HepG2 (cell line): ENCODE measurements at regions not wholly inside any gene's neighbourhood (a gene's known extent, or its start where the extent isn't known, plus 50 kb on each side); places are given as distances from the start of the nearest gene placed in this dataset.

Experiments used
- ATAC-seq: fragments of 200-7000 bp; cut with Tn5 transposase; 3 replicates; pipeline ENCODE4 v1.9.1; 2020; ENCODE audit warnings: mild to moderate bottlenecking, moderate library complexity
- BruUV-seq: library from RNA; stranded (reverse); fragments of 400-500 nt; replicated peaks from 2 replicates; lab custom pipeline; 2021; lab: Mats Ljungman, UMichigan
- CTCF ChIA-PET: fragments of 300-600 bp; formaldehyde crosslinking; extraction: SDS; loops from one replicate; lab custom pipeline; 2021; ENCODE audit warnings: low total read pairs, inconsistent platforms, low intra/inter-chr PET ratio; lab: Yijun Ruan, JAX
- POLR2A ChIA-PET: fragments of 350-600 bp; sonication (Branson Sonifier 250); formaldehyde crosslinking; loops from one replicate; lab custom pipeline; 2020; ENCODE audit warnings: antibody characterized with exemption, inconsistent platforms; lab: Yijun Ruan, JAX
- DNase-seq: peaks from one replicate; pipeline ENCODE4 v3.0.0-alpha.2; 2015; ENCODE audit warnings: low spot score
- FAIRE-seq: peaks from 3 replicates; lab custom pipeline; 2011; peaks lifted over from hg19 to GRCh38; lab: Jason Lieb, UNC
- H2AFZ ChIP-seq: one replicate; pipeline ENCODE4 v1.6.1; 2011; ENCODE audit warnings: low read length, inconsistent platforms
- H3K27ac ChIP-seq: fragments of 300-600 bp; 3 replicates; pipeline ENCODE4 v1.8.0; 2011; ENCODE audit warnings: mixed run types, mild to moderate bottlenecking, mixed read lengths, low read length, inconsistent platforms; ENCODE audit not compliant: insufficient read depth; ENCODE audit errors: extremely low read length
- H3K27me3 ChIP-seq, 2 experiments: fragments of 200-600 bp in 1 of 2; 2 replicates in 1 of 2; 3 replicates in 1 of 2; pipeline versions ENCODE4 v1.6.0 to v1.8.0; 2011; ENCODE audit warnings: low read length in 2 of 2, mild to moderate bottlenecking in 2 of 2, moderate library complexity in 2 of 2, inconsistent platforms in 1 of 2; ENCODE audit not compliant: insufficient read depth in 2 of 2, control insufficient read depth in 1 of 2
- H3K36me3 ChIP-seq, 2 experiments: fragments of 200-600 bp in 1 of 2; replicated peaks in 1 of 2; 2 replicates in 1 of 2; 3 replicates in 1 of 2; pipeline versions ENCODE4 v1.5.1 to v1.8.0; 2011; ENCODE audit warnings: low read length in 2 of 2, inconsistent platforms in 1 of 2; ENCODE audit not compliant: insufficient read depth in 2 of 2, control insufficient read depth in 1 of 2
- H3K4me1 ChIP-seq: 2 replicates; pipeline ENCODE4 v1.5.1; 2012; ENCODE audit warnings: low read length, inconsistent platforms; ENCODE audit not compliant: insufficient read depth
- H3K4me2 ChIP-seq: 2 replicates; pipeline ENCODE4 v1.6.0; 2011; ENCODE audit warnings: low read depth, low read length, inconsistent platforms
- H3K4me3 ChIP-seq, 3 experiments: fragments of 200-600 bp in 1 of 3; sonication (generic), shearing (Covaris generic) in 1 of 3; replicated peaks in 1 of 3; 2 replicates each; pipeline ENCODE4 v1.5.1; 2011 to 2016; ENCODE audit warnings: low read length in 3 of 3, inconsistent platforms in 2 of 3, low read depth in 2 of 3, mild to moderate bottlenecking in 2 of 3, control low read depth in 1 of 3, mixed read lengths in 1 of 3; ENCODE audit not compliant: insufficient read depth in 1 of 3
- H3K79me2 ChIP-seq: one replicate; pipeline ENCODE4 v1.6.1; 2011; ENCODE audit warnings: low read length, inconsistent platforms; ENCODE audit not compliant: insufficient read depth
- H3K9ac ChIP-seq: 2 replicates; pipeline ENCODE4 v1.6.0; 2011; ENCODE audit warnings: mild to moderate bottlenecking, low read depth, low read length, inconsistent platforms; ENCODE audit not compliant: insufficient read depth
- H3K9me3 ChIP-seq: 2 replicates; pipeline ENCODE4 v1.5.1; 2012; ENCODE audit warnings: mild to moderate bottlenecking, low read length
- H4K20me1 ChIP-seq: 2 replicates; pipeline ENCODE4 v1.6.0; 2011; ENCODE audit warnings: inconsistent platforms, mild to moderate bottlenecking, low read length, moderate library complexity; ENCODE audit not compliant: insufficient read depth
- ATF1 ChIP-seq: IDR thresholded peaks from 2 replicates; pipeline ENCODE4 v1.6.1; 2016; ENCODE audit warnings: mild to moderate bottlenecking, control low read depth
- HNRNPL ChIP-seq: fragments of 200-400 bp; formaldehyde crosslinking; IDR thresholded peaks from 2 replicates; pipeline ENCODE4 v1.6.1; 2017; ENCODE audit warnings: mild to moderate bottlenecking, low read depth, low read length
- IKZF1 ChIP-seq: fragments of 450-650 bp; IDR thresholded peaks from 2 replicates; pipeline ENCODE4 v1.7.1; 2016
- JUN ChIP-seq: sonication (generic); formaldehyde crosslinking; IDR thresholded peaks from 2 replicates; pipeline ENCODE4 v1.4.0; 2020; ENCODE audit warnings: mild to moderate bottlenecking, missing genetic modification reagents
- MED8 ChIP-seq: sonication (generic); formaldehyde crosslinking; IDR thresholded peaks from 2 replicates; pipeline ENCODE4 v1.8.1; 2023; ENCODE audit warnings: mild to moderate bottlenecking, missing genetic modification reagents; ENCODE audit not compliant: insufficient replicate concordance
- PTBP1 ChIP-seq: fragments of 200-400 bp; formaldehyde crosslinking; IDR thresholded peaks from 2 replicates; pipeline ENCODE4 v1.6.1; 2018; ENCODE audit warnings: low read length, low read depth; ENCODE audit not compliant: poor library complexity, severe bottlenecking
- RARG ChIP-seq: sonication (generic); formaldehyde crosslinking; IDR thresholded peaks from 2 replicates; pipeline ENCODE4 v1.4.0; 2020; ENCODE audit warnings: low read depth, mild to moderate bottlenecking, missing genetic modification reagents
- RFX5 ChIP-seq: IDR thresholded peaks from 2 replicates; pipeline ENCODE4 v1.6.1; 2011; ENCODE audit warnings: low read depth, low read length, improper control_type of control experiment
- SMARCC2 ChIP-seq: fragments of 450-650 bp; IDR thresholded peaks from 2 replicates; pipeline ENCODE4 v1.6.1; 2017; ENCODE audit warnings: antibody characterized with exemption, mild to moderate bottlenecking
- TCF12 ChIP-seq, 2 experiments: fragments of 450-650 bp in 1 of 2; sonication (generic) in 1 of 2; formaldehyde crosslinking in 1 of 2; IDR thresholded peaks; 2 replicates each; pipeline versions ENCODE4 v1.6.1 to v1.8.0; 2017 to 2022; ENCODE audit warnings: antibody characterized with exemption in 1 of 2, mild to moderate bottlenecking in 1 of 2, missing genetic modification reagents in 1 of 2, moderate library complexity in 1 of 2
- ZNF160 ChIP-seq: sonication (generic); formaldehyde crosslinking; IDR thresholded peaks from 2 replicates; pipeline ENCODE4 v1.8.0; 2022; ENCODE audit warnings: mild to moderate bottlenecking, inconsistent platforms, missing genetic modification reagents
- ZNF431 ChIP-seq: sonication (generic); formaldehyde crosslinking; IDR thresholded peaks from 2 replicates; pipeline ENCODE4 v1.9.0; 2022; ENCODE audit warnings: missing genetic modification reagents, low read depth, mild to moderate bottlenecking, borderline replicate concordance
- ZNF720 ChIP-seq: sonication (generic); formaldehyde crosslinking; IDR thresholded peaks from 2 replicates; pipeline ENCODE4 v1.4.0; 2020; ENCODE audit warnings: missing genetic modification reagents
- WGBS: methylation state at CpG from one replicate; pipeline ENCODE4 v1.1.6; 2017; ENCODE audit warnings: low lambda C conversion rate; 5-methylcytosine and 5-hydroxymethylcytosine counted together
- in situ Hi-C: cut with HindIII; loops from 2 replicates; pipeline ENCODE4 v1.10.0; 2017; ENCODE audit warnings: low pct_unique_long_range_greater_than_20kb; ENCODE audit not compliant: extremely low pct_ligation_motif_present
- intact Hi-C: fragments of 100-400 bp; cut with micrococcal nuclease; formaldehyde crosslinking; loops from one replicate; pipeline ENCODE4 v1.10.0; 2022; ENCODE audit not compliant: unreplicated experiment
- TF ChIP-seq, protein P1 (sequence below): IDR thresholded peaks from 2 replicates; pipeline ENCODE4 v1.6.1; 2016; ENCODE audit warnings: low read depth
- TF ChIP-seq, protein P2 (sequence below): sonication (generic); formaldehyde crosslinking; IDR thresholded peaks from 2 replicates; pipeline ENCODE4 v1.4.0; 2020; ENCODE audit warnings: missing genetic modification reagents

DNA sequence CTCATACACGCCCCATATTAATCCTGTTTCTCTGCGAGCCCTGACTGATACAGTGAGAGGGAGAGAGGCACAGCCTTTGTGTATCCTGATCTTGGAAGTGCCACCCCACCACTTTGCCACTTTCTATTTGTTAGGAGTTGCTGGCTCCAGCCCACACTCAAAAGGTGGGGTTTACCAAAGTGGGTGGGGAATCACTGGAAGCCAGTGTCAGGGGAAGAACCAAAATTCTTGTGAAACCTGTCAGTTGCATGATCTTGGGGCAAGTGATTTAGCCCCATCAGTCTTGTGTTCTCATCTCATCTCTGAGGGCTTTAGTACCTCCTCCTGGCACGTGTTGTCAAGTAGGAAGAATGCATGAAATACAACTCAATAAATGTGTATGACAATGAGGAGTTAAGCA is 119.5 kb downstream of the SOX9 start:
- H3K4me1 ChIP-seq = peaks cover 18% of the 10 kb centered on the region
- H3K27me3 ChIP-seq = peaks cover 4 to 22% of the 10 kb centered on the region in 2 experiments; a peak in 4 of 5 replicates
- TF ChIP-seq MED8 (CRISPR knock-in tag) (no peak), PTBP1 (no peak), IKZF1 (no peak), ZNF431 (CRISPR knock-in tag) (no peak)
- WGBS = 33% methylated on average over 3 of the region's 3 CpGs
- H3K9ac ChIP-seq = no peak overlapping the region
- no peak overlapping the region for H2AFZ ChIP-seq
- POLR2A ChIA-PET = no interaction called here
- in situ Hi-C loops (no loop called here), intact Hi-C loops (no loop called here)
- no peaks in the 10 kb centered on the region for H3K36me3 ChIP-seq
- no peak overlapping the region for H3K4me3 ChIP-seq
- no peak overlapping the region for H3K4me2 ChIP-seq
- no TSS peak for BruUV-seq
- no peaks in the 10 kb centered on the region for H4K20me1 ChIP-seq
- CTCF ChIA-PET = no interaction called here
- no peak overlapping the region for H3K27ac ChIP-seq
- ATAC-seq (no peak), DNase-seq (no peak), FAIRE-seq (no peak)
- no peaks in the 10 kb centered on the region for H3K9me3 ChIP-seq
- no peaks in the 10 kb centered on the region for H3K79me2 ChIP-seq

DNA sequence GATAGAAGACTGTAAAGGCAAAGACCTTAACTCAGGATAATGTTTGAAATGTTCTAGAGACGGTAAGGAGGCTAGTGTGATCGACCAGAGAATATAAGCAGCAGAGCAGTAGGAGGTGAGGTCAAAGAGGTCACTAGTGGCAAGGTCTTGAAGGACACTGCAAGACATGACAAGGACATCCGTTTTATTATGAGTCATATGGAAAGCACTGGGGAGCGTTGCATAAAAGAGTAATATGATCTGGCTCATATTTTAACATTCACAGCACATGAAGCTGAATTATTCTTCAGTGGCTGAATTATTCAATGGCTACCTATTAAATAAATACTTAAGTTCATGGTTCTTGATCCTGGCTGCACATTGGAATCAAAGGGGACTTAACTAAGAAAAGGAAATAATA is 123.7 kb downstream of the SOX9 start:
- no TSS peak for BruUV-seq
- intact Hi-C loops (no loop called here), in situ Hi-C loops (no loop called here)
- H2AFZ ChIP-seq = no peak overlapping the region
- ATAC-seq = no peak
- no peaks in the 10 kb centered on the region for H3K4me1 ChIP-seq
- WGBS = 32% methylated on average over 4 of the region's 4 CpGs
- no peaks in the 10 kb centered on the region for H3K36me3 ChIP-seq
- H3K9me3 ChIP-seq = no peaks in the 10 kb centered on the region
- ChIA-PET POLR2A (no interaction called here), CTCF (no interaction called here)
- H3K4me3 ChIP-seq = no peak overlapping the region
- H3K9ac ChIP-seq = no peak overlapping the region
- no peaks in the 10 kb centered on the region for H3K79me2 ChIP-seq
- no peak for TF ChIP-seq PTBP1
- no peak for TF ChIP-seq TCF12 (IDR thresholded peaks at IDR 0.05)
- TF ChIP-seq TCF12 (CRISPR knock-in tag; IDR thresholded peaks at IDR 0.05) = no peak
- TF ChIP-seq, protein P1, sequence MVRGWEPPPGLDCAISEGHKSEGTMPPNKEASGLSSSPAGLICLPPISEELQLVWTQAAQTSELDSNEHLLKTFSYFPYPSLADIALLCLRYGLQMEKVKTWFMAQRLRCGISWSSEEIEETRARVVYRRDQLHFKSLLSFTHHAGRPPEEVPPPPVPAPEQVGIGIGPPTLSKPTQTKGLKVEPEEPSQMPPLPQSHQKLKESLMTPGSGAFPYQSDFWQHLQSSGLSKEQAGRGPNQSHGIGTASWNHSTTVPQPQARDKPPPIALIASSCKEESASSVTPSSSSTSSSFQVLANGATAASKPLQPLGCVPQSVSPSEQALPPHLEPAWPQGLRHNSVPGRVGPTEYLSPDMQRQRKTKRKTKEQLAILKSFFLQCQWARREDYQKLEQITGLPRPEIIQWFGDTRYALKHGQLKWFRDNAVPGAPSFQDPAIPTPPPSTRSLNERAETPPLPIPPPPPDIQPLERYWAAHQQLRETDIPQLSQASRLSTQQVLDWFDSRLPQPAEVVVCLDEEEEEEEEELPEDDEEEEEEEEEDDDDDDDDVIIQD (CRISPR knock-in tag) = no peak
- no peak for TF ChIP-seq ZNF720 (CRISPR knock-in tag)
- no peak for TF ChIP-seq ATF1 (CRISPR knock-in tag)
- TF ChIP-seq ZNF160 = no peak
- TF ChIP-seq JUN = no peak
- TF ChIP-seq RFX5 = no peak
- TF ChIP-seq, protein P2, sequence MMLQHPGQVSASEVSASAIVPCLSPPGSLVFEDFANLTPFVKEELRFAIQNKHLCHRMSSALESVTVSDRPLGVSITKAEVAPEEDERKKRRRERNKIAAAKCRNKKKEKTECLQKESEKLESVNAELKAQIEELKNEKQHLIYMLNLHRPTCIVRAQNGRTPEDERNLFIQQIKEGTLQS (CRISPR knock-in tag) = no peak
- no peak for TF ChIP-seq RARG (CRISPR knock-in tag)
- TF ChIP-seq SMARCC2 = no peak
- no peak for TF ChIP-seq HNRNPL
- TF ChIP-seq, all 625 proteins: peak for 0
- Histone ChIP-seq H3K4me2 (no peak overlapping the region), H3K27ac (no peak overlapping the region), H4K20me1 (no peaks in the 10 kb centered on the region), H3K27me3 (peaks cover 1 to 23% of the 10 kb centered on the region in 2 experiments; a peak in 2 of 5 replicates)
- FAIRE-seq (no peak), DNase-seq (no peak)
